ENCODE measurements at regions not wholly inside any gene's neighbourhood (a gene's known extent, or its start where the extent isn't known, plus 50 kb on each side); places are given as distances from the start of the nearest gene placed in this dataset.

- TF ChIP-seq CTCF (IDR thresholded peaks at IDR 0.05; ENCODE audit: low read depth, low read length): no peak
- DNase-seq (ENCODE audit: extremely low read depth, low read depth): no peak
Measured at GRCh38 chr7:155188357-155188756, 109.3 kb upstream of the INSIG1 start.

- no peak for DNase-seq (ENCODE audit: extremely low read depth, low read depth)
Measured at GRCh38 chr7:155188821-155189581, 108.7 kb upstream of the INSIG1 start.

GRCh38 chr7:155189590-155189989 lies 108.1 kb upstream of the INSIG1 start:
- no peak for TF ChIP-seq CTCF (IDR thresholded peaks at IDR 0.05; ENCODE audit: low read depth, low read length)
- DNase-seq (ENCODE audit: extremely low read depth, low read depth): no peak

More at GRCh38 chr7:155188821-155189581, 108.7 kb upstream of the INSIG1 start:
- no peak for TF ChIP-seq CTCF (IDR thresholded peaks at IDR 0.05; ENCODE audit: low read depth, low read length)

GRCh38 chr7:155190688-155191087 lies 107.0 kb upstream of the INSIG1 start:
- DNase-seq (ENCODE audit: extremely low read depth, low read depth): no peak
- TF ChIP-seq CTCF (IDR thresholded peaks at IDR 0.05; ENCODE audit: low read depth, low read length): peak; percentile 95

GRCh38 chr7:155191137-155191536 lies 106.5 kb upstream of the INSIG1 start:
- TF ChIP-seq CTCF (IDR thresholded peaks at IDR 0.05; ENCODE audit: low read depth, low read length): no peak
- DNase-seq (ENCODE audit: extremely low read depth, low read depth): no peak

- no peak for DNase-seq (ENCODE audit: extremely low read depth, low read depth)
- no peak for TF ChIP-seq CTCF (IDR thresholded peaks at IDR 0.05; ENCODE audit: low read depth, low read length)
Measured at GRCh38 chr7:155191901-155192478, 105.7 kb upstream of the INSIG1 start.

GRCh38 chr7:155192961-155193640 lies 104.6 kb upstream of the INSIG1 start:
- no peak for TF ChIP-seq CTCF (IDR thresholded peaks at IDR 0.05; ENCODE audit: low read depth, low read length)
- DNase-seq (ENCODE audit: extremely low read depth, low read depth): no peak
